B cell (primary cell): ENCODE measurements at regions not wholly inside any gene's neighbourhood (a gene's known extent, or its start where the extent isn't known, plus 50 kb on each side); places are given as distances from the start of the nearest gene placed in this dataset.

ENCODE experiments used
- EZH2 ChIP-seq: IDR thresholded peaks from 2 replicates; pipeline ENCODE4 v1.6.1; 2012; ENCODE audit warnings: borderline replicate concordance, low read depth, mild to moderate bottlenecking, moderate library complexity, low read length; ENCODE audit not compliant: insufficient read depth, poor library complexity, severe bottlenecking
- TF ChIP-seq, protein P1 (sequence below): fragments of 200-600 bp; IDR thresholded peaks from one replicate; pipeline ENCODE4 v1.8.0; 2022; ENCODE audit warnings: antibody characterized with exemption, mild to moderate bottlenecking

DNA sequence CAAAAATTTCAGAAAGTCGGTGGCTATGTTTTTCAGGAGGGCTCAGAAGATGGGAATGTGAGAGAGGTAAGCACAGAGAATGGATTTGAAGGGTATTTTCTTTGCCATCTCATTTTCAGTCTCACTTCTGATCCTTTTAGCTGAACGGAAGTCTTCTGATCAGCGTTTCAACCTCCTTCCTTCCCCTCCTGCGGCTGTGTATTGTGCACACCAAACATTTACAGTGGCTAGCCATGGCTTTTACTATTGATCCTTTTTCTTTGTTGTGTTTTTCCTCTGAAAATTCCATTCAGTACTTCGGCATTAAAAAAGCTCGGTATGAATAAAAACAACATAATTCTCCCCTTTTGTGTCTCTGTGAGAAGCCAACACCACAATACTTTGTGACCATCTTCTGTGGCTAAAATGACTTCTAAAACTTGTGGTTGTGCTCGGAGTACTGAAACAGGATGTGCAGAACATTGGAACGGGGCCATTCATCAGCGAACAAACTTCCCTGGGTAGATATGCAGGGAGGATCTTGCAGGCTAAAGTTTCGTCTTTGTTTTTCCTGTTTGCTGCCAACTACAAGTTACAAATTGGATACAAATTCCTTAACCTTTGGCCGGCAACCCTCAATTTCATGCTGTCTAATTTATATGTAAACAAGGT is 260.8 kb upstream of the FAM98A start:
- TF ChIP-seq, protein P1, sequence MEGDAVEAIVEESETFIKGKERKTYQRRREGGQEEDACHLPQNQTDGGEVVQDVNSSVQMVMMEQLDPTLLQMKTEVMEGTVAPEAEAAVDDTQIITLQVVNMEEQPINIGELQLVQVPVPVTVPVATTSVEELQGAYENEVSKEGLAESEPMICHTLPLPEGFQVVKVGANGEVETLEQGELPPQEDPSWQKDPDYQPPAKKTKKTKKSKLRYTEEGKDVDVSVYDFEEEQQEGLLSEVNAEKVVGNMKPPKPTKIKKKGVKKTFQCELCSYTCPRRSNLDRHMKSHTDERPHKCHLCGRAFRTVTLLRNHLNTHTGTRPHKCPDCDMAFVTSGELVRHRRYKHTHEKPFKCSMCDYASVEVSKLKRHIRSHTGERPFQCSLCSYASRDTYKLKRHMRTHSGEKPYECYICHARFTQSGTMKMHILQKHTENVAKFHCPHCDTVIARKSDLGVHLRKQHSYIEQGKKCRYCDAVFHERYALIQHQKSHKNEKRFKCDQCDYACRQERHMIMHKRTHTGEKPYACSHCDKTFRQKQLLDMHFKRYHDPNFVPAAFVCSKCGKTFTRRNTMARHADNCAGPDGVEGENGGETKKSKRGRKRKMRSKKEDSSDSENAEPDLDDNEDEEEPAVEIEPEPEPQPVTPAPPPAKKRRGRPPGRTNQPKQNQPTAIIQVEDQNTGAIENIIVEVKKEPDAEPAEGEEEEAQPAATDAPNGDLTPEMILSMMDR: no peak
- TF ChIP-seq EZH2: no peak
